Liver (tissue), 3 donors: ENCODE measurements at regions not wholly inside any gene's neighbourhood (a gene's known extent, or its start where the extent isn't known, plus 50 kb on each side); places are given as distances from the start of the nearest gene placed in this dataset.

ENCODE experiments used
- CTCF ChIP-seq: fragments of 150-350 bp; IDR thresholded peaks from 2 replicates; pipeline ENCODE4 v1.5.1; 2017; ENCODE audit warnings: improper control_type of control experiment, low read depth, low read length; ENCODE audit not compliant: missing input control
- JUND ChIP-seq, 2 donors: IDR thresholded peaks; 2 replicates each; pipeline ENCODE4 v1.6.1; 2016; ENCODE audit warnings: antibody characterized with exemption in 2 of 2
- RAD21 ChIP-seq, 2 donors: IDR thresholded peaks; 2 replicates each; pipeline ENCODE4 v1.6.1; 2016; ENCODE audit warnings: antibody characterized with exemption in 2 of 2, mild to moderate bottlenecking in 2 of 2
- donor health status: healthy.
- donor health status: healthy.

- no peak for TF ChIP-seq RAD21 (IDR thresholded peaks at IDR 0.05)
- TF ChIP-seq CTCF: no peak
- TF ChIP-seq JUND (IDR thresholded peaks at IDR 0.05): no peak
Observed at GRCh38 chr18:34521040-34521439, 189.1 kb upstream of the DTNA start.
